ENCODE measurements at regions not wholly inside any gene's neighbourhood (a gene's known extent, or its start where the extent isn't known, plus 50 kb on each side); places are given as distances from the start of the nearest gene placed in this dataset.

GRCh38 chr3:11948331-11948730, 55.9 kb upstream of the SYN2 start:
- Histone ChIP-seq H3K9me3 (ENCODE audit: control insufficient read depth, insufficient read depth, low read depth, low read length) (no peaks in the 10 kb centered on the region), H4K20me1 (ENCODE audit: control insufficient read depth, extremely low read depth, insufficient read depth, low read length) (no peaks in the 10 kb centered on the region), H2AFZ (ENCODE audit: low read length) (no peak overlapping the region), H3K4me3 (replicated peaks in 1 of 4; ENCODE audit: control extremely low read depth in 1 of 4, insufficient read depth in 1 of 4, low read depth in 3 of 4, low read length in 4 of 4) (no peak overlapping the region), H3K79me2 (ENCODE audit: control insufficient read depth, insufficient read depth, low read length) (no peaks in the 10 kb centered on the region), H3K4me2 (ENCODE audit: extremely low read depth, insufficient read depth, low read length) (no peak overlapping the region), H3K27me3 (ENCODE audit: control insufficient read depth, insufficient read depth, low read length) (no peaks in the 10 kb centered on the region), H3K27ac (ENCODE audit: insufficient read depth, low read length) (no peak overlapping the region), H3K36me3 (ENCODE audit: control insufficient read depth, insufficient read depth, low read length) (no peaks in the 10 kb centered on the region), H3K4me1 (ENCODE audit: control insufficient read depth, extremely low read depth, insufficient read depth, low read length) (no peaks in the 10 kb centered on the region), H3K9ac (ENCODE audit: insufficient read depth, low read length) (no peak overlapping the region)
- TF ChIP-seq EZH2 (IDR thresholded peaks at IDR 0.05; ENCODE audit: low read length, missing control alignments) (no peak), CTCF (conservative IDR thresholded peaks at IDR 0.05 in 1 of 2, IDR thresholded peaks at IDR 0.05 in 1 of 2; ENCODE audit: low read depth in 1 of 2, low read length in 2 of 2) (no peak)
- DNase-seq (ENCODE audit: low read depth in 2 of 2), result no peak

- Histone ChIP-seq H3K4me1 (ENCODE audit: control insufficient read depth, extremely low read depth, insufficient read depth, low read length) (no peaks in the 10 kb centered on the region), H3K79me2 (ENCODE audit: control insufficient read depth, insufficient read depth, low read length) (no peaks in the 10 kb centered on the region), H2AFZ (ENCODE audit: low read length) (no peak overlapping the region), H3K9me3 (ENCODE audit: control insufficient read depth, insufficient read depth, low read depth, low read length) (no peaks in the 10 kb centered on the region), H3K27ac (ENCODE audit: insufficient read depth, low read length) (no peak overlapping the region), H4K20me1 (ENCODE audit: control insufficient read depth, extremely low read depth, insufficient read depth, low read length) (no peaks in the 10 kb centered on the region), H3K9ac (ENCODE audit: insufficient read depth, low read length) (no peak overlapping the region), H3K4me2 (ENCODE audit: extremely low read depth, insufficient read depth, low read length) (no peak overlapping the region), H3K27me3 (ENCODE audit: control insufficient read depth, insufficient read depth, low read length) (no peaks in the 10 kb centered on the region), H3K4me3 (replicated peaks in 1 of 4; ENCODE audit: control extremely low read depth in 1 of 4, insufficient read depth in 1 of 4, low read depth in 3 of 4, low read length in 4 of 4) (no peak overlapping the region), H3K36me3 (ENCODE audit: control insufficient read depth, insufficient read depth, low read length) (no peaks in the 10 kb centered on the region)
- TF ChIP-seq EZH2 (IDR thresholded peaks at IDR 0.05; ENCODE audit: low read length, missing control alignments) (no peak), CTCF (conservative IDR thresholded peaks at IDR 0.05 in 1 of 2, IDR thresholded peaks at IDR 0.05 in 1 of 2; ENCODE audit: low read depth in 1 of 2, low read length in 2 of 2) (no peak)
- no peak for DNase-seq (ENCODE audit: low read depth in 2 of 2)
Observed at GRCh38 chr3:11948866-11949265, 55.3 kb upstream of the SYN2 start.

GRCh38 chr3:11949351-11949750, 54.8 kb upstream of the SYN2 start:
- Histone ChIP-seq H3K27ac (ENCODE audit: insufficient read depth, low read length) (no peak overlapping the region), H3K27me3 (ENCODE audit: control insufficient read depth, insufficient read depth, low read length) (no peaks in the 10 kb centered on the region), H3K79me2 (ENCODE audit: control insufficient read depth, insufficient read depth, low read length) (no peaks in the 10 kb centered on the region), H3K36me3 (ENCODE audit: control insufficient read depth, insufficient read depth, low read length) (no peaks in the 10 kb centered on the region), H4K20me1 (ENCODE audit: control insufficient read depth, extremely low read depth, insufficient read depth, low read length) (no peaks in the 10 kb centered on the region), H3K9ac (ENCODE audit: insufficient read depth, low read length) (no peak overlapping the region), H3K4me3 (replicated peaks in 1 of 4; ENCODE audit: control extremely low read depth in 1 of 4, insufficient read depth in 1 of 4, low read depth in 3 of 4, low read length in 4 of 4) (no peak overlapping the region), H3K4me2 (ENCODE audit: extremely low read depth, insufficient read depth, low read length) (no peak overlapping the region), H2AFZ (ENCODE audit: low read length) (no peak overlapping the region), H3K4me1 (ENCODE audit: control insufficient read depth, extremely low read depth, insufficient read depth, low read length) (no peaks in the 10 kb centered on the region), H3K9me3 (ENCODE audit: control insufficient read depth, insufficient read depth, low read depth, low read length) (no peaks in the 10 kb centered on the region)
- no peak for DNase-seq (ENCODE audit: low read depth in 2 of 2)
- TF ChIP-seq EZH2 (IDR thresholded peaks at IDR 0.05; ENCODE audit: low read length, missing control alignments) (no peak), CTCF (conservative IDR thresholded peaks at IDR 0.05 in 1 of 2, IDR thresholded peaks at IDR 0.05 in 1 of 2; ENCODE audit: low read depth in 1 of 2, low read length in 2 of 2) (no peak)

Data from fibroblast of lung (primary cell).